Activated naive CD4-positive, alpha-beta T cell treated with Interleukin-2 at 50 U/mL for 16 hours (primary cell): ENCODE measurements at regions not wholly inside any gene's neighbourhood (a gene's known extent, or its start where the extent isn't known, plus 50 kb on each side); places are given as distances from the start of the nearest gene placed in this dataset.
"Not testable (repeated sequence)": the region's sequence is repeated elsewhere in the genome, so short reads cannot be mapped to it uniquely, and the experiment has no call there.

Source experiments
- DNase-seq: peaks from one replicate; pipeline ENCODE4 v3.0.0-alpha.2; 2020

- no peak for DNase-seq
These were observed 477.4 kb upstream of the HTR1E start for GRCh38 chr6:86459978-86460377.

GRCh38 chr6:86456821-86457220, 480.5 kb upstream of the HTR1E start:
- no peak for DNase-seq

- DNase-seq, result no peak
These were observed 484.1 kb upstream of the HTR1E start for GRCh38 chr6:86453232-86453631.

GRCh38 chr6:86448398-86448797, 488.9 kb upstream of the HTR1E start:
- no peak for DNase-seq

- no peak for DNase-seq
These were observed 496.7 kb upstream of the HTR1E start for GRCh38 chr6:86440608-86441007.

- no peak for DNase-seq
These were observed 513.8 kb upstream of the HTR1E start for GRCh38 chr6:86423571-86423970.

- no peak for DNase-seq
These were observed 525.3 kb upstream of the HTR1E start for GRCh38 chr6:86412057-86412456.

GRCh38 chr6:86407128-86407527, 530.2 kb upstream of the HTR1E start:
- no peak for DNase-seq

GRCh38 chr6:86392850-86393249, 544.5 kb upstream of the HTR1E start:
- not testable (repeated sequence) for DNase-seq

- DNase-seq, result no peak
These were observed 556.7 kb upstream of the HTR1E start for GRCh38 chr6:86380571-86381125.

GRCh38 chr6:86357877-86358276, 579.5 kb upstream of the HTR1E start:
- no peak for DNase-seq

GRCh38 chr6:86355271-86355670, 582.1 kb upstream of the HTR1E start:
- DNase-seq, result no peak

- no peak for DNase-seq
These were observed 605.4 kb upstream of the HTR1E start for GRCh38 chr6:86331919-86332318.

GRCh38 chr6:86331265-86331840, 606.0 kb upstream of the HTR1E start:
- no peak for DNase-seq

- DNase-seq, result no peak
These were observed 631.1 kb upstream of the HTR1E start for GRCh38 chr6:86306210-86306609.

GRCh38 chr6:86285876-86286275, 643.2 kb upstream of the SYNCRIP start:
- DNase-seq, result no peak

GRCh38 chr6:86284809-86285480, 642.3 kb upstream of the SYNCRIP start:
- not testable (repeated sequence) for DNase-seq

GRCh38 chr6:86283596-86283995, 640.9 kb upstream of the SYNCRIP start:
- not testable (repeated sequence) for DNase-seq

GRCh38 chr6:86276056-86276455, 633.4 kb upstream of the SYNCRIP start:
- no peak for DNase-seq

GRCh38 chr6:86273936-86274335, 631.2 kb upstream of the SYNCRIP start:
- DNase-seq, result no peak

- no peak for DNase-seq
These were observed 614.0 kb upstream of the SYNCRIP start for GRCh38 chr6:86256615-86257187.

- no peak for DNase-seq
These were observed 613.3 kb upstream of the SYNCRIP start for GRCh38 chr6:86255973-86256372.

- DNase-seq, result no peak
These were observed 608.4 kb upstream of the SYNCRIP start for GRCh38 chr6:86251106-86251505.

GRCh38 chr6:86217906-86218305, 575.2 kb upstream of the SYNCRIP start:
- no peak for DNase-seq
